BLaER1 (cell line): ENCODE measurements at regions not wholly inside any gene's neighbourhood (a gene's known extent, or its start where the extent isn't known, plus 50 kb on each side); places are given as distances from the start of the nearest gene placed in this dataset.
"Not testable (repeated sequence)": the region's sequence is repeated elsewhere in the genome, so short reads cannot be mapped to it uniquely, and the experiment has no call there.

Experiments
- H3K27ac ChIP-seq: shearing (Covaris generic); formaldehyde crosslinking; 2 replicates; pipeline ENCODE4 v1.8.1; 2022
- H3K27me3 ChIP-seq: shearing (Covaris generic); formaldehyde crosslinking; 2 replicates; pipeline ENCODE4 v1.8.1; 2022
- H3K36me3 ChIP-seq: shearing (Covaris generic); formaldehyde crosslinking; 2 replicates; pipeline ENCODE4 v1.8.1; 2022
- H3K4me1 ChIP-seq: shearing (Covaris generic); formaldehyde crosslinking; 2 replicates; pipeline ENCODE4 v1.8.1; 2022
- H3K4me2 ChIP-seq: shearing (Covaris generic); formaldehyde crosslinking; 2 replicates; pipeline ENCODE4 v1.8.1; 2022
- H3K4me3 ChIP-seq: shearing (Covaris generic); formaldehyde crosslinking; 2 replicates; pipeline ENCODE4 v1.8.1; 2022
- H3K9ac ChIP-seq: shearing (Covaris generic); formaldehyde crosslinking; 2 replicates; pipeline ENCODE4 v1.8.1; 2022
- H3K9me3 ChIP-seq: shearing (Covaris generic); formaldehyde crosslinking; 2 replicates; pipeline ENCODE4 v1.8.1; 2022
- H4K20me1 ChIP-seq: shearing (Covaris generic); formaldehyde crosslinking; 2 replicates; pipeline ENCODE4 v1.8.1; 2022
- Cebpa-rat ChIP-seq: shearing (Covaris generic); IDR thresholded peaks from 2 replicates; pipeline ENCODE4 v1.8.1; 2022

DNA sequence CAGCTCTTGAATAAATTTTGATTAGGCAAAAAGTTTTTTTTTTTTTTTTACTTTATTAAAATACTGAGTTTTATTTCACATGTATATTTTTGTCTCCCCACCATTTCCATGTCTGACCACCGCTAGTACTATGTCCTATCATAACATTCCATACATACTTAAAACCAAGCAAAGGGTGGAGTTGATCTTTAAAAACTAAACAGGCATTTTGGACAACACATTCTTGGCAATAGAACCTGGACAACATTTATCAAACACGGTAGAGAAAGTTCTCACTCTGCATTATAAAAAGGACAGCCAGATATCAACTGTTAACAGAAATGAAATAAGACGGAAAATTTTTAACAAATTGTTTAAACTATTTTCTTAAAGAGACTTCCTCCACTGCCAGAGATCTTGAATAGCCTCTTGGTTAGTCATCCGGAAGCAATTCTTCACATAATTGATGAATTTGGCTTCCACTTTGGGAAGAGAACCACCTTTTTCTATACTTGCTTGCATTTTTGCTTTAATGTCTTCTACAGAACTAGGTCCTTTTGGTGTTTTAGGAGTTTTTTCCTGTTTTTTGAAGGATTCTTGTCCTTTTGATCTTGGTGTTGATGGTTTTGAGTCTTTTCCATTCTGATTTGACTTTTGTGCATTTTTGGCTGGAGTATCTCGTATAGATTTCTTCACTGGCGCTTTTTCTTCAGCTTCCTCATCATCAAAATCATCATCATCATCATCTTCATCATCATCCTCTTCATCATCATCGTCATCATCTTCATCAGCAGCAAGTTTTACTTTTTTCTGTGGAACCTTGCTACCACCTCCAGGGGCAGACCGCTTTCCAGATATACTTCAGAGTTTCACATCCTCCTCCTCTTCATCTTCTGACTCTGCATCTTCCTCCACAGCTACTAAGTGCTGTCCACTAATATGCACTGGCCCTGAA lies 58.7 kb downstream of the POU5F2 start:
- H3K9ac ChIP-seq, H4K20me1 ChIP-seq, H3K27me3 ChIP-seq, H3K4me3 ChIP-seq, H3K27ac ChIP-seq, H3K36me3 ChIP-seq, H3K9me3 ChIP-seq, H3K4me2 ChIP-seq, H3K4me1 ChIP-seq: not testable (repeated sequence)

DNA sequence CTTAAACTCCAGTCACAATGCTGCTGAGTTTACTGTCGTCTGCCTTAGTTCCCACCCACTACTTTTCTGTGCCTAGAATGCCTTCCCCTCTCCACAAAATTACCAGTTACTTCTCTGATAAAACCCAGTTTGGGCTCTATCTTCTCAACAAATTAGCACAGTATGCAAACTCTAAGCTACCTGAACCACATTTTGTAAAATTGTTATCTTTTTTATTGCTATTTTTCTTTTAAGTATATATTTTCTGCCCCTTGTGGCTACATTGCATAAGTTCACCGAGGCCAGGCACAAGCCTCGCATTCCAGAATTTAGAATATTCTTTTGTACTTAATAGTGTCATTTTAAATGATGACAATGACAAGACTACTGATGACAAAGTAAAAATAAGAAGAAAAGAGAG lies 60.0 kb downstream of the POU5F2 start:
- Histone ChIP-seq H4K20me1 (no peaks in the 10 kb centered on the region), H3K4me1 (no peaks in the 10 kb centered on the region), H3K36me3 (no peaks in the 10 kb centered on the region), H3K4me3 (no peak overlapping the region), H3K9me3 (no peaks in the 10 kb centered on the region), H3K27me3 (no peaks in the 10 kb centered on the region), H3K27ac (no peak overlapping the region), H3K4me2 (no peak overlapping the region), H3K9ac (no peak overlapping the region)
- TF ChIP-seq Cebpa-rat, result no peak

DNA sequence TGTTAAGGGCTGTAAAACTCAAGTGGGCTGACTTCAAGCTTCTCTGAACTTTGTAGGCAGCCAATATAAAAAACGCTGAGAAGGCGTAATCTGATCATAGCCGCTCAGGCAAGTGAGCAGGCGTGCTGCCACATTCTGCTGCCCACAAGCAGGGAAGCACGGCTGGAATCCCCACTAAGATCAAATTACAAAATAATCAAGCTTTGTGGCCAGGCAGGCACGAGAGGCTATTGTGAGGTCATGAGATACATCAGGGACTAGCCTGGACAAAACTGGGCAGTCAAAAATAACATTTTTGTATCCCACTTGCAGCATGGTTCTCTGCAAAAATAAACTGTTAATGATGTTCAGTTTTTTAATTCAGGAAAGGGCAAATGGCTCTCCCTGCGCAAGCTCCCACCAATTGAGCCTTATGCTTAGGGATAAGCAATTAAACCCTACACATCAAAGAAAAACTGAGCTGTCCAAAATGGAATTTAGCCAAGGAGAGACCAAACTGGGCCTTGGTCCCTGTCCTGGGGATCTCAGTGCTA lies 64.0 kb downstream of the POU5F2 start:
- no peak overlapping the region for H3K27ac ChIP-seq
- H3K9ac ChIP-seq, result no peak overlapping the region
- H3K4me2 ChIP-seq, result no peak overlapping the region
- no peak for TF ChIP-seq Cebpa-rat
- H3K36me3 ChIP-seq, result no peaks in the 10 kb centered on the region
- no peak overlapping the region for H3K4me3 ChIP-seq
- no peaks in the 10 kb centered on the region for H3K4me1 ChIP-seq
- no peaks in the 10 kb centered on the region for H4K20me1 ChIP-seq
- H3K27me3 ChIP-seq, result no peaks in the 10 kb centered on the region; the same call in 1 of the 2 replicates
- no peaks in the 10 kb centered on the region for H3K9me3 ChIP-seq

DNA sequence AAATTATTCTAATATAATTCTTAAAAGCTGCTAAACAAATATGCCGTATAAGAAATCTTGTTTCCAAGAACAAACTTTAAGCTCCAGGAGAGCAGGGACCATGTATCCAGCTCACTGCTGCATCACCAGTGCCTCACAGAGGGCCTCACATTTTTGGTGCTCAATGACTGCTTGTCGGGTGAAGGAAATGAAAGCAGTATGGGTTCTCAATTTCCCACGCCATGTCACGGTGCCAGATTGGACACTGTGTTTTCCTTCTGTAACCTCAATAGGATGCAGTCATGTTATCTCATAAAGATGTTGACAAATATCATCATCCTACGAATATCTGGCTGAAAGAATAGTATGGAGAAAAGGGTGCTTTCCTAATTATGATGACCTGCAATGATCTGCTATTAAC lies 64.7 kb downstream of the POU5F2 start:
- H4K20me1 ChIP-seq, result no peaks in the 10 kb centered on the region
- H3K9ac ChIP-seq, result no peak overlapping the region
- H3K36me3 ChIP-seq, result no peaks in the 10 kb centered on the region
- H3K9me3 ChIP-seq, result no peaks in the 10 kb centered on the region
- H3K27me3 ChIP-seq, result no peaks in the 10 kb centered on the region; the same call in 1 of the 2 replicates
- H3K4me3 ChIP-seq, result no peak overlapping the region
- H3K27ac ChIP-seq, result no peak overlapping the region
- H3K4me2 ChIP-seq, result no peak overlapping the region
- H3K4me1 ChIP-seq, result no peaks in the 10 kb centered on the region
- TF ChIP-seq Cebpa-rat, result no peak

DNA sequence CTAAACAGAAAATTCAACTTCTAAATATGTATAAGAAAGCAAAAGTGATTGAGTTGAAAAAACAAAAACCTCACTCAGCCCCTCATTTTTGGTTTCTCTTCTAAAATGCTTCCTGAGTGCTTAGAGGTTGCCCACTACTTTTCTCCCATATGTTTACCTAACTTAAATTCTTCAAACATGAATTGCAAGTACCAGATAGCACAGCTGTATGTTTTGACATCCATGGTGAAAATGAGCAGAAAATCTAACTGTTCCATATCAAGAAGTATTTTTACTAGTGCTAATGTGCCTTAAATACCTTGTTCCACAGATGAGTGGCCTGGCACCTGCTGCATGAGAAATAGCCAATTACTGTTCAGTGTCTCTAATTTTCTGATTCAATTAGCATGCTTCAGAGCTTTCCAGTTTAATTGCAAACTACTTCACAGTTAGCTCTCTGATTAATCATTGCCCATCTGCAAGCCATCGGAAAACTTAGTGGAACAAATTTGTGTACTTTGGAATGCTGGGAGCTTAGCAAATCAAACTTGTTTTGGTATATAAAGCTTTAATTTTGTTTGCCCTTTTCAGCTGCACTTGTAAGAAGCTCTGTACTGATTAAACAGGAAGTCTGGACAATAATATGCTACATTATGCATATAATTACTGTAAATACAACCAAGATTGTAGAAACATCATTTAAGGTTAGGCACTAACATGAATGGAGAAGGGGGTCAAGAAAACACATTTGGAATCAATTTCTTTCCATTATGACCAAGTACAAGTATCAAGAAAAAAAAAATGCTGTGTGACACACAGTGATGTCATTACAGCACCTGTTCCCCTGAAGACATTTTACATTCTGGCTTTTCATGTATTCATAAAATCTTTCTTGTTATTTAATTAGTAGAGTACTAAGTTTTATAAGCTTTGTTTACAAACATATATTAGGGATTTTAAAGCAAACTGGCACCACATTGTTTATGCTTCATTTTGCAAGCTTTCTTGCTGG lies 65.6 kb downstream of the POU5F2 start:
- TF ChIP-seq Cebpa-rat, result no peak
- Histone ChIP-seq H3K9ac (no peak overlapping the region), H3K36me3 (no peaks in the 10 kb centered on the region), H3K27me3 (no peaks in the 10 kb centered on the region; the same call in 1 of the 2 replicates), H3K4me3 (no peak overlapping the region), H3K9me3 (no peaks in the 10 kb centered on the region), H3K4me2 (no peak overlapping the region), H3K27ac (no peak overlapping the region), H4K20me1 (no peaks in the 10 kb centered on the region), H3K4me1 (no peaks in the 10 kb centered on the region)

DNA sequence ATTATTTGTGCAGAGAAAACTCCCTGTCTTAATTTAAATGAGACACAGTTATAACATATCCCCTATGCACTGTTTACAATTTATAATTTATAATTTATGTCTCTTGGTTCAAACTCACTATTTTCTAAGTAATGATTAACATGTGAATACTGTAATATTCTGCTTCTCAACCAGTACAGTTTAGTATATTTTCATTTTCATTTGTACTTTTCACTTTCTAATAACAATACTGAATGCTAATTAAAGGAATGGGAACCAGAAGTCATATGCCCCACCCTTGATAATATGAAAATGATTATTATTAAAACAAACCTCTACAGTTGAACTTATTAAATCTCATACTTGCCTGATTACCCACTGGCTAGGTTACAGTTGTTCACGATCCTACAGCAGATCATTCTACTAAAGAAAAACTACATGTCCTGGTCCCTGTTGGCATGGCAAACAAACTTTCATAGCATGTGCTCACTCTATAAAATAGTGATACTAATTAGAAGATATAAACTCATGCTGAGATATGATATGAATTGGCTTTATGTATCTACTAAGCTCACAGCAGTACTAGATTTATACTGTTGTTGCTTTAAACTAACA lies 66.4 kb downstream of the POU5F2 start:
- H3K9me3 ChIP-seq, result no peaks in the 10 kb centered on the region
- H3K4me2 ChIP-seq, result no peak overlapping the region
- H3K27me3 ChIP-seq, result no peaks in the 10 kb centered on the region; the same call in 1 of the 2 replicates
- no peak overlapping the region for H3K27ac ChIP-seq
- H3K4me1 ChIP-seq, result no peaks in the 10 kb centered on the region
- H3K9ac ChIP-seq, result no peak overlapping the region
- no peak overlapping the region for H3K4me3 ChIP-seq
- no peaks in the 10 kb centered on the region for H3K36me3 ChIP-seq
- no peak for TF ChIP-seq Cebpa-rat
- no peaks in the 10 kb centered on the region for H4K20me1 ChIP-seq

DNA sequence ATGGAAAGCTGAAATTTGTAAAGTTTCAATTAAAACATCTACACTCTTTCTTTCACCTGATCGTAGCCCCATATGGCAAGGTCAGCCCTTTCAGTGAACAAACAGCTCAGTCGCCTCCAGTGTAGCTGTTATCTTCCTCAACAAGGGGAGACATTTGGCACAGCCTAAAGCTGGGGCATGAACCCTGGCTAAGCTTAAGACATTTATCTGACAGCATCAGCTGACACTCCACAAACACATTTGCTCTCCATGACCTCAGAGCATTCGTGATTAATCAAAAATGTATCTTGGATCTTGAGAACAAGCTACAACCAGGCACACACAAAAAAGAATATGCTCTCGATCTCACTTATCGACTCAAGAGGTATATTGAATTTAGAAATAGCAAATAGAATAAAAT lies 67.3 kb downstream of the POU5F2 start:
- no peak for TF ChIP-seq Cebpa-rat
- H3K9ac ChIP-seq, result no peak overlapping the region
- H3K36me3 ChIP-seq, result no peaks in the 10 kb centered on the region
- no peaks in the 10 kb centered on the region for H3K4me1 ChIP-seq
- no peak overlapping the region for H3K4me2 ChIP-seq
- H4K20me1 ChIP-seq, result no peaks in the 10 kb centered on the region
- H3K9me3 ChIP-seq, result no peaks in the 10 kb centered on the region
- H3K27ac ChIP-seq, result no peak overlapping the region
- no peaks in the 10 kb centered on the region; the same call in 1 of the 2 replicates for H3K27me3 ChIP-seq
- H3K4me3 ChIP-seq, result no peak overlapping the region

DNA sequence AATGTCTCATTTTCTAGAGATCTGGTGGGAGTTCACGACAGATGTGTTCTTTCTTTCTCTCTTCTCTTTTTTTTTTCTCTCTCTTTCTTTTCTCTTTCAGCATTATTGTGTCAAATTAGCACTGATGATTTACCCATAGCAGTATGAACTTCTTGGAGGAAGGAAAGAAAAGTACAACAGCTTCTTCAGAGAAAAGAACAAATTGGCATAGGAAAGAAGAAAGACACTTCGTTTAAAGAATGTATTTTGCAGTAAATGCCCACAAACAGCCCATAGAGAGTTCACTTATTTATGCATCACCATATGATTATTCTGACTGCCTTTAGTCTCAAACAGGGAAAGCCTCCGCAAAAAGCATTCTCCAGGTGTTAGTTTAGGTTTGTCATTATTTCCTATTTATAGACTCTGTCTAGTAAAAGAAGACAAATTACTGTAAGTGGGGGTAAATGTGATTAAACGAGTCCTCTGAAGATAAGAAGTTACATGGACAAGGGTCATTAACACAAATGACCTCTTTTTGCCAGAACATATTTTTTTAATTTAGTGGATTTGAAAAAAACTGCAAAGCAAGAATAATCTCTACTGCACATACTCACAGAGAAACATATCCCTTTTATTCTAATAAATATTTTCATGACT lies 68.0 kb downstream of the POU5F2 start:
- no peak overlapping the region for H3K4me2 ChIP-seq
- no peak for TF ChIP-seq Cebpa-rat
- H3K9ac ChIP-seq, result no peak overlapping the region

DNA sequence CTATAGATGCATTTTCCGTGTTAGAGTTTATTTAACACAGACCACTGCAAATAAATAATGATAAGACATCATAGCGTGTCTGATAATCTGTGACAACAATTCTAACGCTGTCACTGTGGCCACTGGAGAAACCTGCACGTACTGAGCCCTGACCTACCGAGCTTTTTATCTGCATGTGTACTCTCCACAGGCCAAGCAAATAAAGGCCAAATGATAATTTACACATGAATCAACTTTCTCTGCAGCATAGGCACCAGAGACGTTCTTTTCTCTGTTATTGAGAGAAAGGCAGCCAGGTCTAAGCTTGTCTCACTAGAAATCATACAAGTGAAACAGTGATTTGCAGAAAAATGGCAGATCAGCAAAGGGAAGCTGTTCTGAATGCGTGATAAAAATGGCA lies 75.8 kb downstream of the POU5F2 start:
- no peak overlapping the region for H3K4me2 ChIP-seq
- TF ChIP-seq Cebpa-rat, result no peak
- H3K9ac ChIP-seq, result no peak overlapping the region
- no peaks in the 10 kb centered on the region for H4K20me1 ChIP-seq
- no peaks in the 10 kb centered on the region for H3K9me3 ChIP-seq
- H3K36me3 ChIP-seq, result no peaks in the 10 kb centered on the region
- H3K27me3 ChIP-seq, result no peaks in the 10 kb centered on the region
- H3K4me1 ChIP-seq, result no peaks in the 10 kb centered on the region
- H3K27ac ChIP-seq, result no peak overlapping the region
- H3K4me3 ChIP-seq, result no peak overlapping the region

More for the DNA sequence above, 68.0 kb downstream of the POU5F2 start:
- Histone ChIP-seq H3K4me3 (no peak overlapping the region), H3K36me3 (no peaks in the 10 kb centered on the region), H4K20me1 (no peaks in the 10 kb centered on the region), H3K9me3 (no peaks in the 10 kb centered on the region), H3K27me3 (no peaks in the 10 kb centered on the region; the same call in 1 of the 2 replicates), H3K4me1 (no peaks in the 10 kb centered on the region), H3K27ac (no peak overlapping the region)
